ENCODE measurements at regions not wholly inside any gene's neighbourhood (a gene's known extent, or its start where the extent isn't known, plus 50 kb on each side); places are given as distances from the start of the nearest gene placed in this dataset.

DNA sequence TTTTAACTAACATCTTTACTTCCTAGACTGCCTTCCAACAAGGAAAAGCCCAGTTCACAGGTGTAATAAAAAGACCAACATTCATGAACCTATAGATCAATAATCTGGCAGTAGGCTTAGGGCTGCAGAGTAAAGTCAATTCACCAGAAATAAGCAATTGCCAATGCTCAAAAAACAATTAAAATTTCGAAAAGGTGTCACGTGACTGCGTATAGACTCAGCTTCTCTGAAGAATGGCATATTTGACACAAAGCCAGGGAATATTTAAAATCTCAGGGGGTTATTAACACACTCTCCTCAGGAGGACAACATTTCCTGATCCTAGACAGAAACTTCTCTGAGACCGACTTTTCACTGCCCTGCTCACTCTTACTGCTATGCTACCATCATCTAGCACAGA is 245.2 kb upstream of the LRATD1 start:
- TF ChIP-seq CEBPB (IDR thresholded peaks at IDR 0.05) (no peak), TEAD4 (IDR thresholded peaks at IDR 0.05) (no peak), TAF1 (IDR thresholded peaks at IDR 0.05; ENCODE audit: low read depth) (no peak), FOXM1 (IDR thresholded peaks at IDR 0.05; ENCODE audit: borderline replicate concordance, low read depth) (no peak), RAD21 (IDR thresholded peaks at IDR 0.05; ENCODE audit: low read depth) (no peak), CREB1 (IDR thresholded peaks at IDR 0.05; ENCODE audit: low read depth) (no peak), TCF12 (IDR thresholded peaks at IDR 0.05; ENCODE audit: low read depth) (no peak), EP300 (IDR thresholded peaks at IDR 0.05; ENCODE audit: borderline replicate concordance) (no peak), EGR1 (IDR thresholded peaks at IDR 0.05) (no peak), ZBTB7A (IDR thresholded peaks at IDR 0.05; ENCODE audit: low read depth) (no peak), NFIC (IDR thresholded peaks at IDR 0.05) (no peak), YY1 (IDR thresholded peaks at IDR 0.05; ENCODE audit: low read depth) (no peak)
- TF ChIP-seq, protein P1, sequence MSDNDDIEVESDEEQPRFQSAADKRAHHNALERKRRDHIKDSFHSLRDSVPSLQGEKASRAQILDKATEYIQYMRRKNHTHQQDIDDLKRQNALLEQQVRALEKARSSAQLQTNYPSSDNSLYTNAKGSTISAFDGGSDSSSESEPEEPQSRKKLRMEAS (IDR thresholded peaks at IDR 0.05): no peak
- TF ChIP-seq, protein P2, sequence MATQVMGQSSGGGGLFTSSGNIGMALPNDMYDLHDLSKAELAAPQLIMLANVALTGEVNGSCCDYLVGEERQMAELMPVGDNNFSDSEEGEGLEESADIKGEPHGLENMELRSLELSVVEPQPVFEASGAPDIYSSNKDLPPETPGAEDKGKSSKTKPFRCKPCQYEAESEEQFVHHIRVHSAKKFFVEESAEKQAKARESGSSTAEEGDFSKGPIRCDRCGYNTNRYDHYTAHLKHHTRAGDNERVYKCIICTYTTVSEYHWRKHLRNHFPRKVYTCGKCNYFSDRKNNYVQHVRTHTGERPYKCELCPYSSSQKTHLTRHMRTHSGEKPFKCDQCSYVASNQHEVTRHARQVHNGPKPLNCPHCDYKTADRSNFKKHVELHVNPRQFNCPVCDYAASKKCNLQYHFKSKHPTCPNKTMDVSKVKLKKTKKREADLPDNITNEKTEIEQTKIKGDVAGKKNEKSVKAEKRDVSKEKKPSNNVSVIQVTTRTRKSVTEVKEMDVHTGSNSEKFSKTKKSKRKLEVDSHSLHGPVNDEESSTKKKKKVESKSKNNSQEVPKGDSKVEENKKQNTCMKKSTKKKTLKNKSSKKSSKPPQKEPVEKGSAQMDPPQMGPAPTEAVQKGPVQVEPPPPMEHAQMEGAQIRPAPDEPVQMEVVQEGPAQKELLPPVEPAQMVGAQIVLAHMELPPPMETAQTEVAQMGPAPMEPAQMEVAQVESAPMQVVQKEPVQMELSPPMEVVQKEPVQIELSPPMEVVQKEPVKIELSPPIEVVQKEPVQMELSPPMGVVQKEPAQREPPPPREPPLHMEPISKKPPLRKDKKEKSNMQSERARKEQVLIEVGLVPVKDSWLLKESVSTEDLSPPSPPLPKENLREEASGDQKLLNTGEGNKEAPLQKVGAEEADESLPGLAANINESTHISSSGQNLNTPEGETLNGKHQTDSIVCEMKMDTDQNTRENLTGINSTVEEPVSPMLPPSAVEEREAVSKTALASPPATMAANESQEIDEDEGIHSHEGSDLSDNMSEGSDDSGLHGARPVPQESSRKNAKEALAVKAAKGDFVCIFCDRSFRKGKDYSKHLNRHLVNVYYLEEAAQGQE (IDR thresholded peaks at IDR 0.05; ENCODE audit: low read depth): no peak
- TF ChIP-seq, protein P3, sequence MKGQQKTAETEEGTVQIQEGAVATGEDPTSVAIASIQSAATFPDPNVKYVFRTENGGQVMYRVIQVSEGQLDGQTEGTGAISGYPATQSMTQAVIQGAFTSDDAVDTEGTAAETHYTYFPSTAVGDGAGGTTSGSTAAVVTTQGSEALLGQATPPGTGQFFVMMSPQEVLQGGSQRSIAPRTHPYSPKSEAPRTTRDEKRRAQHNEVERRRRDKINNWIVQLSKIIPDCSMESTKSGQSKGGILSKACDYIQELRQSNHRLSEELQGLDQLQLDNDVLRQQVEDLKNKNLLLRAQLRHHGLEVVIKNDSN (IDR thresholded peaks at IDR 0.05): no peak

DNA sequence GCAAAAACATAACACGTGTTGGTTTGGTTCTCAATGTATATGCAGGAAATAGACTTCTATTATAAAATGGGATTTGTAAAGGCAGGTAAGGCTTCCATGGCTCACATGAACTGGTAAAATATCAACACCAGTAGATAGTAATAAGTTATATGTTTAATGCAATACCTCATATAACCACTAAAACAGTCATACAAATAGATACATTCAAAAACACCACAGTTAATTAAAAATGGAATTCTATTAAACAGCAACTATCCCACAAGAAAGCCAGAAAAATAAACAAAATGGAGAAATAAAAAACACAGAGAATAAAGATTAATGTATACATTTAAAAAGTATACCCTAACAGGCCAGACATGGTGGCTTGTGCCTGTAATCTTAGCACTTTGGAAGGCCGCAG is 243.8 kb upstream of the LRATD1 start:
- TF ChIP-seq, protein P3 (IDR thresholded peaks at IDR 0.05): no peak
- no peak for TF ChIP-seq TAF1 (IDR thresholded peaks at IDR 0.05; ENCODE audit: low read depth)
- TF ChIP-seq ZBTB7A (IDR thresholded peaks at IDR 0.05; ENCODE audit: low read depth): no peak
- no peak for TF ChIP-seq EGR1 (IDR thresholded peaks at IDR 0.05)
- TF ChIP-seq EP300 (IDR thresholded peaks at IDR 0.05; ENCODE audit: borderline replicate concordance): no peak
- no peak for TF ChIP-seq FOXM1 (IDR thresholded peaks at IDR 0.05; ENCODE audit: borderline replicate concordance, low read depth)
- TF ChIP-seq, protein P2 (IDR thresholded peaks at IDR 0.05; ENCODE audit: low read depth): no peak
- no peak for TF ChIP-seq TEAD4 (IDR thresholded peaks at IDR 0.05)
- TF ChIP-seq RAD21 (IDR thresholded peaks at IDR 0.05; ENCODE audit: low read depth): no peak
- TF ChIP-seq, protein P1 (IDR thresholded peaks at IDR 0.05): no peak
- TF ChIP-seq CREB1 (IDR thresholded peaks at IDR 0.05; ENCODE audit: low read depth): no peak
- no peak for TF ChIP-seq TCF12 (IDR thresholded peaks at IDR 0.05; ENCODE audit: low read depth)
- no peak for TF ChIP-seq YY1 (IDR thresholded peaks at IDR 0.05; ENCODE audit: low read depth)
- TF ChIP-seq CEBPB (IDR thresholded peaks at IDR 0.05): no peak
- no peak for TF ChIP-seq NFIC (IDR thresholded peaks at IDR 0.05)

DNA sequence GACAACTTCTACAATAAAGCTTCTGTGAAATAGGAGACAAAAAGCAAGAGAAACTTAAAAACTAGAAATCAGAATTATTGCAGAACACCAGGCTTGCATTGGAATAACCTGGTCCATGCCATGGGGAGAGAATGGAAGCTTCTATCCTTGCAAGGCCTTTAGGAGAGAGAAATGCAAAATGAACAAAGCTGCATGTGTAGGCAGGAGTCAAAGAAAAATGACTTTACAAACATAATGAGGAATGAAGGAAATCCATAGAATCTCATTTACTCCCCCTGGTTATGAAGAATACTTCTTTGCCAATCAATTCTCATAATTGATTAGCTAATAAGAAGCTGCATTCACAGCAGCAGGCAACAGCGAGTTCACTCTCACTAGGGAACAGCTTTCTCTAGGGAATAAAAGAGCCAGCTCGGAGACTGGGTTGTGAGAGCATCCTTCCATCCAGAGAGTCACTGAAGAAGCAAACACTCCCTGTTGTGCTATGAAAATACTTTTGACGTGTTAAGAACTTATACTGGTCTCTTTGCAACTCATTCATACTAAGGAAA is 235.9 kb upstream of the LRATD1 start:
- TF ChIP-seq TEAD4 (IDR thresholded peaks at IDR 0.05) (no peak), ZBTB7A (IDR thresholded peaks at IDR 0.05; ENCODE audit: low read depth) (no peak), FOXM1 (IDR thresholded peaks at IDR 0.05; ENCODE audit: borderline replicate concordance, low read depth) (no peak), EGR1 (IDR thresholded peaks at IDR 0.05) (no peak), EP300 (IDR thresholded peaks at IDR 0.05; ENCODE audit: borderline replicate concordance) (no peak), RAD21 (IDR thresholded peaks at IDR 0.05; ENCODE audit: low read depth) (no peak), NFIC (IDR thresholded peaks at IDR 0.05) (no peak)
- TF ChIP-seq, protein P2 (IDR thresholded peaks at IDR 0.05; ENCODE audit: low read depth): no peak
- TF ChIP-seq, protein P1 (IDR thresholded peaks at IDR 0.05): no peak
- TF ChIP-seq, protein P3 (IDR thresholded peaks at IDR 0.05): no peak

All from Ishikawa (cell line).